HepG2 (cell line): ENCODE measurements at regions not wholly inside any gene's neighbourhood (a gene's known extent, or its start where the extent isn't known, plus 50 kb on each side); places are given as distances from the start of the nearest gene placed in this dataset.

Experiments used
- ATAC-seq: fragments of 200-7000 bp; cut with Tn5 transposase; 3 replicates; pipeline ENCODE4 v1.9.1; 2020; ENCODE audit warnings: mild to moderate bottlenecking, moderate library complexity
- BruUV-seq: library from RNA; stranded (reverse); fragments of 400-500 nt; replicated peaks from 2 replicates; lab custom pipeline; 2021; lab: Mats Ljungman, UMichigan
- CTCF ChIA-PET: fragments of 300-600 bp; formaldehyde crosslinking; extraction: SDS; loops from one replicate; lab custom pipeline; 2021; ENCODE audit warnings: low total read pairs, inconsistent platforms, low intra/inter-chr PET ratio; lab: Yijun Ruan, JAX
- POLR2A ChIA-PET: fragments of 350-600 bp; sonication (Branson Sonifier 250); formaldehyde crosslinking; loops from one replicate; lab custom pipeline; 2020; ENCODE audit warnings: antibody characterized with exemption, inconsistent platforms; lab: Yijun Ruan, JAX
- DNase-seq: peaks from one replicate; pipeline ENCODE4 v3.0.0-alpha.2; 2015; ENCODE audit warnings: low spot score
- FAIRE-seq: peaks from 3 replicates; lab custom pipeline; 2011; peaks lifted over from hg19 to GRCh38; lab: Jason Lieb, UNC
- H2AFZ ChIP-seq: one replicate; pipeline ENCODE4 v1.6.1; 2011; ENCODE audit warnings: low read length, inconsistent platforms
- H3K27ac ChIP-seq: fragments of 300-600 bp; 3 replicates; pipeline ENCODE4 v1.8.0; 2011; ENCODE audit warnings: mixed run types, mild to moderate bottlenecking, mixed read lengths, low read length, inconsistent platforms; ENCODE audit not compliant: insufficient read depth; ENCODE audit errors: extremely low read length
- H3K27me3 ChIP-seq, 2 experiments: fragments of 200-600 bp in 1 of 2; 2 replicates in 1 of 2; 3 replicates in 1 of 2; pipeline versions ENCODE4 v1.6.0 to v1.8.0; 2011; ENCODE audit warnings: low read length in 2 of 2, mild to moderate bottlenecking in 2 of 2, moderate library complexity in 2 of 2, inconsistent platforms in 1 of 2; ENCODE audit not compliant: insufficient read depth in 2 of 2, control insufficient read depth in 1 of 2
- H3K36me3 ChIP-seq, 2 experiments: fragments of 200-600 bp in 1 of 2; replicated peaks in 1 of 2; 2 replicates in 1 of 2; 3 replicates in 1 of 2; pipeline versions ENCODE4 v1.5.1 to v1.8.0; 2011; ENCODE audit warnings: low read length in 2 of 2, inconsistent platforms in 1 of 2; ENCODE audit not compliant: insufficient read depth in 2 of 2, control insufficient read depth in 1 of 2
- H3K4me1 ChIP-seq: 2 replicates; pipeline ENCODE4 v1.5.1; 2012; ENCODE audit warnings: low read length, inconsistent platforms; ENCODE audit not compliant: insufficient read depth
- H3K4me2 ChIP-seq: 2 replicates; pipeline ENCODE4 v1.6.0; 2011; ENCODE audit warnings: low read depth, low read length, inconsistent platforms
- H3K4me3 ChIP-seq, 3 experiments: fragments of 200-600 bp in 1 of 3; sonication (generic), shearing (Covaris generic) in 1 of 3; replicated peaks in 1 of 3; 2 replicates each; pipeline ENCODE4 v1.5.1; 2011 to 2016; ENCODE audit warnings: low read length in 3 of 3, inconsistent platforms in 2 of 3, low read depth in 2 of 3, mild to moderate bottlenecking in 2 of 3, control low read depth in 1 of 3, mixed read lengths in 1 of 3; ENCODE audit not compliant: insufficient read depth in 1 of 3
- H3K79me2 ChIP-seq: one replicate; pipeline ENCODE4 v1.6.1; 2011; ENCODE audit warnings: low read length, inconsistent platforms; ENCODE audit not compliant: insufficient read depth
- H3K9ac ChIP-seq: 2 replicates; pipeline ENCODE4 v1.6.0; 2011; ENCODE audit warnings: mild to moderate bottlenecking, low read depth, low read length, inconsistent platforms; ENCODE audit not compliant: insufficient read depth
- H3K9me3 ChIP-seq: 2 replicates; pipeline ENCODE4 v1.5.1; 2012; ENCODE audit warnings: mild to moderate bottlenecking, low read length
- H4K20me1 ChIP-seq: 2 replicates; pipeline ENCODE4 v1.6.0; 2011; ENCODE audit warnings: inconsistent platforms, mild to moderate bottlenecking, low read length, moderate library complexity; ENCODE audit not compliant: insufficient read depth
- BHLHE40 ChIP-seq: IDR thresholded peaks from 2 replicates; pipeline ENCODE4 v1.6.1; 2011; ENCODE audit warnings: low read length, improper control_type of control experiment
- HNF4G ChIP-seq, 2 experiments: sonication (generic) in 1 of 2; formaldehyde crosslinking in 1 of 2; IDR thresholded peaks; 2 replicates each; pipeline versions ENCODE4 v1.4.0 to v1.6.1; 2011 to 2020; ENCODE audit warnings: borderline replicate concordance in 2 of 2, low read depth in 2 of 2, mild to moderate bottlenecking in 2 of 2, low read length in 1 of 2, missing genetic modification reagents in 1 of 2, moderate library complexity in 1 of 2
- IRF1 ChIP-seq: sonication (generic); formaldehyde crosslinking; IDR thresholded peaks from 2 replicates; pipeline ENCODE4 v1.4.0; 2020; ENCODE audit warnings: low read depth, mild to moderate bottlenecking, missing genetic modification reagents
- MAFK ChIP-seq, 2 experiments: IDR thresholded peaks in 1 of 2; conservative IDR thresholded peaks in 1 of 2; 2 replicates each; pipeline ENCODE4 v1.6.1; 2011; ENCODE audit warnings: improper control_type of control experiment in 2 of 2, low read length in 2 of 2
- MATR3 ChIP-seq: sonication (generic); formaldehyde crosslinking; IDR thresholded peaks from 2 replicates; pipeline ENCODE4 v1.4.0; 2020; ENCODE audit warnings: missing genetic modification reagents
- MEIS1 ChIP-seq: sonication (generic); formaldehyde crosslinking; IDR thresholded peaks from 2 replicates; pipeline ENCODE4 v1.9.0; 2021; ENCODE audit warnings: mild to moderate bottlenecking, missing genetic modification reagents, moderate library complexity, borderline replicate concordance
- MIXL1 ChIP-seq: IDR thresholded peaks from 2 replicates; pipeline ENCODE4 v1.6.1; 2016
- NFE2L2 ChIP-seq: fragments of 150-350 bp; IDR thresholded peaks from 2 replicates; pipeline ENCODE4 v1.6.1; 2014; ENCODE audit warnings: low read length
- ONECUT2 ChIP-seq: sonication (generic); formaldehyde crosslinking; IDR thresholded peaks from 2 replicates; pipeline ENCODE4 v1.4.0; 2020; ENCODE audit warnings: missing genetic modification reagents
- PAXIP1 ChIP-seq: sonication (generic); formaldehyde crosslinking; conservative IDR thresholded peaks from 2 replicates; pipeline ENCODE4 v1.4.0; 2020; ENCODE audit warnings: mild to moderate bottlenecking, missing genetic modification reagents, moderate library complexity
- PHF20 ChIP-seq: sonication (generic); formaldehyde crosslinking; IDR thresholded peaks from 2 replicates; pipeline ENCODE4 v1.5.0; 2020; ENCODE audit warnings: mild to moderate bottlenecking, missing genetic modification reagents
- ZNF24 ChIP-seq: fragments of 450-650 bp; IDR thresholded peaks from 2 replicates; pipeline ENCODE4 v1.6.1; 2017; ENCODE audit warnings: antibody characterized with exemption, mild to moderate bottlenecking
- ZNF530 ChIP-seq: sonication (generic); formaldehyde crosslinking; IDR thresholded peaks from 2 replicates; pipeline ENCODE4 v1.5.0; 2020; ENCODE audit warnings: low read depth, mild to moderate bottlenecking, missing genetic modification reagents
- ZNF616 ChIP-seq: sonication (generic); formaldehyde crosslinking; IDR thresholded peaks from 2 replicates; pipeline ENCODE4 v1.5.0; 2020; ENCODE audit warnings: low read depth, mild to moderate bottlenecking, missing genetic modification reagents
- WGBS: methylation state at CpG from one replicate; pipeline ENCODE4 v1.1.6; 2017; ENCODE audit warnings: low lambda C conversion rate; 5-methylcytosine and 5-hydroxymethylcytosine counted together
- in situ Hi-C: cut with HindIII; loops from 2 replicates; pipeline ENCODE4 v1.10.0; 2017; ENCODE audit warnings: low pct_unique_long_range_greater_than_20kb; ENCODE audit not compliant: extremely low pct_ligation_motif_present
- intact Hi-C: fragments of 100-400 bp; cut with micrococcal nuclease; formaldehyde crosslinking; loops from one replicate; pipeline ENCODE4 v1.10.0; 2022; ENCODE audit not compliant: unreplicated experiment

- TF ChIP-seq ZNF530 (CRISPR knock-in tag) (no peak), PHF20 (no peak), ZNF616 (no peak)
- TF ChIP-seq, all 625 proteins: peak for 0
Observed at GRCh38 chr11:127628458-127628785, 627.9 kb upstream of the KIRREL3 start (continued).

- Histone ChIP-seq H3K36me3 (no peaks in the 10 kb centered on the region), H3K79me2 (no peaks in the 10 kb centered on the region), H3K4me2 (no peak overlapping the region)
- no peak for FAIRE-seq
- in situ Hi-C loops: no loop called here
- TF ChIP-seq NFE2L2: peak; percentile 82
- TF ChIP-seq PAXIP1 (CRISPR knock-in tag): no peak
- TF ChIP-seq MEIS1 (CRISPR knock-in tag): no peak
- no peak for TF ChIP-seq HNF4G (IDR thresholded peaks at IDR 0.05; ENCODE audit: borderline replicate concordance, low read depth, low read length)
- no peak for TF ChIP-seq HNF4G (CRISPR knock-in tag; IDR thresholded peaks at IDR 0.05; ENCODE audit: borderline replicate concordance, low read depth)
- TF ChIP-seq MATR3: no peak
- TF ChIP-seq ONECUT2: no peak
- no peak for TF ChIP-seq IRF1
- TF ChIP-seq MIXL1 (CRISPR knock-in tag): no peak
- no peak for TF ChIP-seq ZNF24
- TF ChIP-seq BHLHE40: no peak
- peak in 1 of 2 experiments; percentile 49; a peak in 2 of 4 replicates for TF ChIP-seq MAFK (conservative IDR thresholded peaks at IDR 0.05 in 1 of 2, IDR thresholded peaks at IDR 0.05 in 1 of 2; ENCODE audit: low read length in 2 of 2)
- TF ChIP-seq, all 625 proteins: peak for 2
- Histone ChIP-seq H3K27me3 (no peaks in the 10 kb centered on the region), H3K27ac (no peak overlapping the region), H3K9ac (no peak overlapping the region), H3K4me3 (no peak overlapping the region), H3K4me1 (no peaks in the 10 kb centered on the region), H2AFZ (no peak overlapping the region), H3K9me3 (peaks cover 76% of the 10 kb centered on the region), H4K20me1 (no peaks in the 10 kb centered on the region)
- POLR2A ChIA-PET: no interaction called here
- BruUV-seq: no TSS peak
- ATAC-seq (no peak), DNase-seq (no peak)
- 35% methylated on average over 12 of the region's 12 CpGs for WGBS
- CTCF ChIA-PET: no interaction called here
- intact Hi-C loops: no loop called here
Observed at GRCh38 chr11:127627629-127628457, 627.3 kb upstream of the KIRREL3 start.
